ENCODE measurements at regions not wholly inside any gene's neighbourhood (a gene's known extent, or its start where the extent isn't known, plus 50 kb on each side); places are given as distances from the start of the nearest gene placed in this dataset.
"Not testable (repeated sequence)": the region's sequence is repeated elsewhere in the genome, so short reads cannot be mapped to it uniquely, and the experiment has no call there.

DNA sequence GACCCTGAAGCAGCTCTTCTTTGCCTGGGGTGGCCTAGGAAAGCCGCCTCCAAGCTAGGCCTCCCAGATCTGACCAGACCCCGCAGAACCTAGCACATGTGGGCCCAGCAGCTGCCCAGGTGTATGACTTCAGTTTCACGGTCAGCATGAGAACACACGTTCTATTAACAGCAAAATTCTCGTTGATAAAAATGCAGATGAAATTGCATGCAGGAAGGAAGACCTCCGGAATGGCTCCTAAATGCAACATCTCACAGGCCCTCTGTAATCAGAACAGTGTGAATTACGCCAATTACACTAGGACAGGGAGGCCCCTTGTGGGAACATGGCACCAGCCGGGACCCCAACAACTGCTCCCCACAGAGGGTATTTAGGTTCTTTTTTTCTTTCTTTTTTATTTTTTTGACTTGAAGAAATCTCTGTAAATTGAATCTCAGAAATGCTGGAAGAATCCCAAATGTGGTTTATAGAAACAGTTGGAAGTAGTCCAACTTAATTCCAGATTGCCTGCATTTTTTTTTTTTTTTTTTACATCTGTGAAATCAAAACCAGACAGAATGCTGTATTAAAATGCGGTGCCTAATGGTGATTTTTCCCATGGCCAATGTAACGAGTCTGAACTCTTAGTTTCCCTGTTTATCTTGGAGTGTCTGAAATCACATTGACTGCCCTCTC, 185.1 kb downstream of the NPIPB11 start:
- TF ChIP-seq, protein P1, sequence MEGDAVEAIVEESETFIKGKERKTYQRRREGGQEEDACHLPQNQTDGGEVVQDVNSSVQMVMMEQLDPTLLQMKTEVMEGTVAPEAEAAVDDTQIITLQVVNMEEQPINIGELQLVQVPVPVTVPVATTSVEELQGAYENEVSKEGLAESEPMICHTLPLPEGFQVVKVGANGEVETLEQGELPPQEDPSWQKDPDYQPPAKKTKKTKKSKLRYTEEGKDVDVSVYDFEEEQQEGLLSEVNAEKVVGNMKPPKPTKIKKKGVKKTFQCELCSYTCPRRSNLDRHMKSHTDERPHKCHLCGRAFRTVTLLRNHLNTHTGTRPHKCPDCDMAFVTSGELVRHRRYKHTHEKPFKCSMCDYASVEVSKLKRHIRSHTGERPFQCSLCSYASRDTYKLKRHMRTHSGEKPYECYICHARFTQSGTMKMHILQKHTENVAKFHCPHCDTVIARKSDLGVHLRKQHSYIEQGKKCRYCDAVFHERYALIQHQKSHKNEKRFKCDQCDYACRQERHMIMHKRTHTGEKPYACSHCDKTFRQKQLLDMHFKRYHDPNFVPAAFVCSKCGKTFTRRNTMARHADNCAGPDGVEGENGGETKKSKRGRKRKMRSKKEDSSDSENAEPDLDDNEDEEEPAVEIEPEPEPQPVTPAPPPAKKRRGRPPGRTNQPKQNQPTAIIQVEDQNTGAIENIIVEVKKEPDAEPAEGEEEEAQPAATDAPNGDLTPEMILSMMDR (IDR thresholded peaks at IDR 0.05), result not testable (repeated sequence)
- TF ChIP-seq EZH2phosphoT487, EZH2 (IDR thresholded peaks at IDR 0.05): not testable (repeated sequence)
